HG02970 (cell line): ENCODE measurements at regions not wholly inside any gene's neighbourhood (a gene's known extent, or its start where the extent isn't known, plus 50 kb on each side); places are given as distances from the start of the nearest gene placed in this dataset.
"Not testable (repeated sequence)": the region's sequence is repeated elsewhere in the genome, so short reads cannot be mapped to it uniquely, and the experiment has no call there.

ENCODE experiments used
- ATAC-seq: cut with Tn5 transposase; IDR thresholded peaks from one replicate; pipeline ENCODE4 v1.9.1; 2021; ENCODE audit warnings: mild to moderate bottlenecking, moderate library complexity, moderate number of reproducible peaks; ENCODE audit not compliant: unreplicated experiment, low FRiP score

- no peak for ATAC-seq
Observed at GRCh38 chr4:141448490-141448889, 187.9 kb upstream of the IL15 start.

- ATAC-seq, result no peak
Observed at GRCh38 chr4:141449927-141450326, 186.5 kb upstream of the IL15 start.

- ATAC-seq, result no peak
Observed at GRCh38 chr4:141455651-141456050, 180.7 kb upstream of the IL15 start.

- ATAC-seq, result no peak
Observed at GRCh38 chr4:141457653-141458052, 178.7 kb upstream of the IL15 start.

GRCh38 chr4:141458501-141458900 is 177.9 kb upstream of the IL15 start:
- ATAC-seq, result no peak

GRCh38 chr4:141459020-141459419 is 177.4 kb upstream of the IL15 start:
- ATAC-seq, result no peak

GRCh38 chr4:141462361-141462760 is 174.0 kb upstream of the IL15 start:
- ATAC-seq, result no peak

- no peak for ATAC-seq
Observed at GRCh38 chr4:141463678-141464077, 172.7 kb upstream of the IL15 start.

- ATAC-seq, result no peak
Observed at GRCh38 chr4:141464366-141464765, 172.0 kb upstream of the IL15 start.

- ATAC-seq, result no peak
Observed at GRCh38 chr4:141465171-141465570, 171.2 kb upstream of the IL15 start.

- ATAC-seq, result no peak
Observed at GRCh38 chr4:141467225-141467624, 169.2 kb upstream of the IL15 start.

- no peak for ATAC-seq
Observed at GRCh38 chr4:141469392-141469791, 167.0 kb upstream of the IL15 start.

- ATAC-seq, result no peak
Observed at GRCh38 chr4:141473026-141473540, 163.3 kb upstream of the IL15 start.

- ATAC-seq, result no peak
Observed at GRCh38 chr4:141473952-141474351, 162.4 kb upstream of the IL15 start.

- ATAC-seq, result no peak
Observed at GRCh38 chr4:141480950-141481349, 155.4 kb upstream of the IL15 start.

GRCh38 chr4:141484298-141484697 is 152.1 kb upstream of the IL15 start:
- ATAC-seq, result not testable (repeated sequence)

- no peak for ATAC-seq
Observed at GRCh38 chr4:141486375-141486997, 149.9 kb upstream of the IL15 start.

- peak; percentile 74 for ATAC-seq
Observed at GRCh38 chr4:141497627-141498026, 138.8 kb upstream of the IL15 start.

- ATAC-seq, result no peak
Observed at GRCh38 chr4:141499261-141499853, 137.0 kb upstream of the IL15 start.

- no peak for ATAC-seq
Observed at GRCh38 chr4:141501395-141501794, 135.0 kb upstream of the IL15 start.

GRCh38 chr4:141501931-141502330 is 134.5 kb upstream of the IL15 start:
- ATAC-seq, result no peak

GRCh38 chr4:141502755-141503154 is 133.6 kb upstream of the IL15 start:
- ATAC-seq, result no peak
